H1 (cell line): ENCODE measurements at regions not wholly inside any gene's neighbourhood (a gene's known extent, or its start where the extent isn't known, plus 50 kb on each side); places are given as distances from the start of the nearest gene placed in this dataset.
A peak's percentile ranks its signal among the peaks of the same experiment; 100 is the strongest.

Experiments used
- CTCF ChIA-PET: fragments of 300-600 bp; sonication (Branson Sonifier 250); formaldehyde crosslinking; loops from one replicate; lab custom pipeline; 2021; ENCODE audit not compliant: partially characterized antibody; lab: Charles Lee
- POLR2A ChIA-PET: fragments of 300-600 bp; sonication (Branson Sonifier 250); formaldehyde crosslinking; loops from one replicate; lab custom pipeline; 2021; ENCODE audit warnings: inconsistent platforms; ENCODE audit not compliant: partially characterized antibody; lab: Charles Lee
- DNase-seq, 2 experiments: peaks; one replicate each; pipeline versions ENCODE4 v3.0.0 to v3.0.0-alpha.2; 2010 to 2022; ENCODE audit warnings: low spot score in 2 of 2, low read depth in 1 of 2, mixed read lengths in 1 of 2
- FAIRE-seq: peaks from 2 replicates; lab custom pipeline; 2011; peaks lifted over from hg19 to GRCh38; lab: Jason Lieb, UNC
- H2AFZ ChIP-seq: 2 replicates; pipeline ENCODE4 v1.8.1; 2012; ENCODE audit warnings: low read length, inconsistent platforms
- H2AK5ac ChIP-seq: 2 replicates; pipeline ENCODE4 v1.6.1; 2013; ENCODE audit warnings: low read depth, low read length
- H2BK120ac ChIP-seq: replicated peaks from 2 replicates; pipeline ENCODE3; 2013; ENCODE audit warnings: low read depth, low read length, inconsistent platforms
- H2BK12ac ChIP-seq: 2 replicates; pipeline ENCODE4 v1.6.1; 2013; ENCODE audit warnings: low read depth, low read length
- H2BK15ac ChIP-seq: 2 replicates; pipeline ENCODE4 v1.6.1; 2013; ENCODE audit warnings: low read length
- H2BK20ac ChIP-seq: 2 replicates; pipeline ENCODE4 v1.6.1; 2013; ENCODE audit warnings: low read length
- H2BK5ac ChIP-seq: 2 replicates; pipeline ENCODE4 v1.6.1; 2013; ENCODE audit warnings: low read depth, low read length
- H3K14ac ChIP-seq: 2 replicates; pipeline ENCODE4 v1.6.1; 2013; ENCODE audit warnings: inconsistent platforms; ENCODE audit not compliant: insufficient read length
- H3K18ac ChIP-seq: 2 replicates; pipeline ENCODE4 v1.6.1; 2013; ENCODE audit warnings: low read length; ENCODE audit errors: extremely low read depth
- H3K23ac ChIP-seq: 2 replicates; pipeline ENCODE4 v1.6.1; 2013; ENCODE audit warnings: inconsistent platforms; ENCODE audit not compliant: insufficient read length
- H3K23me2 ChIP-seq: 2 replicates; pipeline ENCODE4 v1.6.1; 2013; ENCODE audit warnings: low read depth, low read length
- H3K27ac ChIP-seq: 2 replicates; pipeline ENCODE4 v1.6.1; 2011; ENCODE audit warnings: low read depth, low read length, inconsistent platforms
- H3K27me3 ChIP-seq, 4 experiments: replicated peaks in 1 of 4; 1 replicate in 1 of 4; 2 replicates in 3 of 4; pipeline versions ENCODE4 v1.6.1 to v1.8.1; 2011 to 2013; ENCODE audit warnings: low read length in 3 of 4, mild to moderate bottlenecking in 3 of 4, inconsistent platforms in 2 of 4, mixed read lengths in 2 of 4, moderate library complexity in 1 of 4; ENCODE audit not compliant: control insufficient read depth in 3 of 4, insufficient read depth in 3 of 4; ENCODE audit errors: extremely low read depth in 1 of 4
- H3K36me3 ChIP-seq, 4 experiments: 2 replicates each; pipeline versions ENCODE4 v1.6.1 to v1.8.1; 2011 to 2013; ENCODE audit warnings: mild to moderate bottlenecking in 4 of 4, low read length in 3 of 4, moderate library complexity in 2 of 4, control low read depth in 1 of 4, inconsistent platforms in 1 of 4; ENCODE audit not compliant: insufficient read depth in 4 of 4, control insufficient read depth in 2 of 4
- H3K4ac ChIP-seq: replicated peaks from 2 replicates; pipeline ENCODE3; 2013; ENCODE audit warnings: low read length, low read depth, mixed read lengths, inconsistent platforms; ENCODE audit not compliant: insufficient read length
- H3K4me1 ChIP-seq, 4 experiments: replicated peaks in 1 of 4; 1 replicate in 1 of 4; 2 replicates in 3 of 4; pipeline versions ENCODE4 v1.6.1 to v1.8.1; 2011 to 2013; ENCODE audit warnings: low read length in 3 of 4, inconsistent platforms in 2 of 4, mixed read lengths in 1 of 4; ENCODE audit not compliant: insufficient read depth in 4 of 4, control insufficient read depth in 3 of 4
- H3K4me2 ChIP-seq, 2 experiments: 2 replicates each; pipeline versions ENCODE4 v1.6.1 to v1.8.1; 2011 to 2013; ENCODE audit warnings: low read depth in 2 of 2, low read length in 2 of 2, control low read depth in 1 of 2, inconsistent platforms in 1 of 2, mild to moderate bottlenecking in 1 of 2; ENCODE audit not compliant: insufficient read depth in 1 of 2
- H3K4me3 ChIP-seq, 4 experiments: fragments of 200-600, 300-600 bp in 1 of 4; sonication (generic), shearing (Covaris generic), sonication (Bioruptor Twin) in 1 of 4; 2 replicates each; pipeline versions ENCODE4 v1.5.1 to v1.8.1; 2011 to 2016; ENCODE audit warnings: low read length in 4 of 4, low read depth in 3 of 4, control low read depth in 2 of 4, inconsistent platforms in 2 of 4, mild to moderate bottlenecking in 2 of 4, mixed read lengths in 1 of 4, moderate library complexity in 1 of 4; ENCODE audit not compliant: insufficient read depth in 2 of 4; ENCODE audit errors: extremely low read depth in 1 of 4
- H3K56ac ChIP-seq: replicated peaks from 2 replicates; pipeline ENCODE3; 2013; ENCODE audit warnings: low read depth, mild to moderate bottlenecking, mixed read lengths, low read length, inconsistent platforms; ENCODE audit not compliant: insufficient read length
- H3K79me1 ChIP-seq: 2 replicates; pipeline ENCODE4 v1.6.1; 2013; ENCODE audit warnings: low read depth, low read length, control low read depth
- H3K79me2 ChIP-seq, 2 experiments: 2 replicates each; pipeline versions ENCODE4 v1.6.1 to v1.8.1; 2012 to 2013; ENCODE audit warnings: low read length in 2 of 2, mild to moderate bottlenecking in 2 of 2, inconsistent platforms in 1 of 2; ENCODE audit not compliant: insufficient read depth in 2 of 2, control insufficient read depth in 1 of 2
- H3K9ac ChIP-seq, 4 experiments: replicated peaks in 1 of 4; 1 replicate in 1 of 4; 2 replicates in 3 of 4; pipeline versions ENCODE4 v1.6.1 to v1.8.1; 2011 to 2013; ENCODE audit warnings: low read depth in 3 of 4, low read length in 3 of 4, control low read depth in 2 of 4, mild to moderate bottlenecking in 2 of 4, moderate library complexity in 2 of 4, inconsistent platforms in 1 of 4; ENCODE audit errors: extremely low read depth in 1 of 4
- H3K9me3 ChIP-seq, 2 experiments: 2 replicates each; pipeline versions ENCODE4 v1.6.1 to v1.8.1; 2012 to 2013; ENCODE audit warnings: mild to moderate bottlenecking in 2 of 2, moderate library complexity in 2 of 2, control low read depth in 1 of 2, inconsistent platforms in 1 of 2, low read depth in 1 of 2, low read length in 1 of 2, mixed read lengths in 1 of 2; ENCODE audit not compliant: insufficient read depth in 2 of 2
- H4K20me1 ChIP-seq, 2 experiments: replicated peaks in 1 of 2; 2 replicates each; pipeline versions ENCODE3 to v1.8.1; 2011 to 2013; ENCODE audit warnings: inconsistent platforms in 2 of 2, low read length in 2 of 2, mild to moderate bottlenecking in 1 of 2; ENCODE audit not compliant: insufficient read depth in 2 of 2, control insufficient read depth in 1 of 2
- H4K5ac ChIP-seq: 2 replicates; pipeline ENCODE4 v1.6.1; 2013; ENCODE audit warnings: low read length, low read depth, mixed read lengths, inconsistent platforms; ENCODE audit not compliant: insufficient read length
- H4K8ac ChIP-seq: 2 replicates; pipeline ENCODE4 v1.8.0; 2013; ENCODE audit warnings: mild to moderate bottlenecking, moderate library complexity, low read length, inconsistent platforms; ENCODE audit not compliant: insufficient read depth; ENCODE audit errors: extremely low read depth
- H4K91ac ChIP-seq: replicated peaks from 2 replicates; pipeline ENCODE3; 2013; ENCODE audit warnings: low read length, mixed read lengths, inconsistent platforms; ENCODE audit not compliant: insufficient read length
- BACH1 ChIP-seq: IDR thresholded peaks from 2 replicates; pipeline ENCODE4 v1.6.1; 2012; ENCODE audit warnings: low read length, improper control_type of control experiment
- CHD1 ChIP-seq: IDR thresholded peaks from 2 replicates; pipeline ENCODE4 v1.6.1; 2012; ENCODE audit warnings: low read depth, low read length, improper control_type of control experiment
- CHD2 ChIP-seq: IDR thresholded peaks from 2 replicates; pipeline ENCODE4 v1.6.1; 2012; ENCODE audit warnings: low read length, improper control_type of control experiment
- CTCF ChIP-seq, 3 experiments: IDR thresholded peaks; 1 replicate in 2 of 3; 2 replicates in 1 of 3; pipeline versions ENCODE4 v1.5.1 to v1.6.1; 2011; ENCODE audit warnings: low read length in 3 of 3, mild to moderate bottlenecking in 3 of 3, inconsistent platforms in 2 of 3, low read depth in 1 of 3, moderate library complexity in 1 of 3; ENCODE audit not compliant: insufficient read depth in 1 of 3; ENCODE audit errors: control extremely low read depth in 1 of 3
- SIX5 ChIP-seq: IDR thresholded peaks from 2 replicates; pipeline ENCODE4 v1.6.1; 2011; ENCODE audit warnings: mild to moderate bottlenecking, low read depth, low read length
- SUZ12 ChIP-seq: fragments of 200-600 bp; sonication (generic); IDR thresholded peaks from 2 replicates; pipeline ENCODE4 v1.6.1; 2012; ENCODE audit warnings: mild to moderate bottlenecking, inconsistent platforms, low read length, moderate library complexity, mixed read lengths
- WGBS, 2 experiments: shearing (Covaris generic) in 1 of 2; methylation state at CpG; one replicate each; pipeline versions ENCODE4 v1.1.6 to v1.1.7; 2013 to 2015; ENCODE audit warnings: low lambda C conversion rate in 2 of 2, mixed read lengths in 2 of 2, inconsistent platforms in 1 of 2, low coverage in 1 of 2, missing lambda C conversion rate in 1 of 2; ENCODE audit not compliant: insufficient replicate concordance in 2 of 2, insufficient coverage in 1 of 2, insufficient read length in 1 of 2; ENCODE audit errors: extremely low coverage in 1 of 2, missing lambda C conversion rate in 1 of 2; 5-methylcytosine and 5-hydroxymethylcytosine counted together

GRCh38 chr21:36606287-36606982 is 92.5 kb upstream of the SIM2 start:
- CTCF ChIA-PET = interaction anchor here (0.6 to 2.7 kb wide), 23 partner anchors 8 to 322 kb away, joined by 3 to 21 read pairs (median 3); no protein-coding TSS in a partner anchor

More at GRCh38 chr21:36606287-36606982, 92.5 kb upstream of the SIM2 start:
- no peak overlapping the region for H2BK20ac ChIP-seq
- peaks cover 0 to 4% of the 10 kb centered on the region in 2 experiments; a peak in 2 of 4 replicates for H3K9me3 ChIP-seq
- H2BK5ac ChIP-seq = no peak overlapping the region; the same call in 1 of the 2 replicates
- no peak overlapping the region for H2BK12ac ChIP-seq
- no peak overlapping the region for H4K8ac ChIP-seq
- no peaks in the 10 kb centered on the region for H3K23me2 ChIP-seq
- H3K4me1 ChIP-seq = no peaks in the 10 kb centered on the region; a peak in 1 of 7 replicates
- peak; percentile 4 to 53 (median 52); a peak in 2 of 4 replicates for TF ChIP-seq CTCF (IDR thresholded peaks at IDR 0.05; ENCODE audit: control extremely low read depth in 1 of 3, insufficient read depth in 1 of 3, low read depth in 1 of 3, low read length in 3 of 3)
- no peak for TF ChIP-seq CHD2
- no peak for TF ChIP-seq SIX5
- TF ChIP-seq CHD1 = no peak
- no peak for TF ChIP-seq BACH1
- TF ChIP-seq SUZ12 = no peak
- TF ChIP-seq, all 59 proteins: peak for 1
- no peak overlapping the region for H2AFZ ChIP-seq
- H3K27me3 ChIP-seq = no peaks in the 10 kb centered on the region
- no peak overlapping the region for H2AK5ac ChIP-seq
- no peak overlapping the region for H4K91ac ChIP-seq
- H4K20me1 ChIP-seq = no peaks in the 10 kb centered on the region
- no peak overlapping the region for H4K5ac ChIP-seq
- no peak overlapping the region for H3K4ac ChIP-seq
- no peaks in the 10 kb centered on the region for H3K36me3 ChIP-seq
- POLR2A ChIA-PET = no interaction called here
- 85% methylated on average over 19 of the region's 19 CpGs; no CpG with 5 or more reads in 1 of the 2 experiments for WGBS, 2 experiments
- no peak overlapping the region for H3K9ac ChIP-seq
- H3K14ac ChIP-seq = no peak overlapping the region
- H3K56ac ChIP-seq = no peak overlapping the region
- H3K4me2 ChIP-seq = no peak overlapping the region
- H2BK15ac ChIP-seq = no peak overlapping the region
- H3K79me2 ChIP-seq = no peaks in the 10 kb centered on the region
- H3K4me3 ChIP-seq = no peak overlapping the region
- no peak for FAIRE-seq
- H3K23ac ChIP-seq = no peak overlapping the region
- no peaks in the 10 kb centered on the region for H3K79me1 ChIP-seq
- no peak overlapping the region; the same call in 1 of the 2 replicates for H3K18ac ChIP-seq
- H3K27ac ChIP-seq = no peak overlapping the region
- no peak overlapping the region for H2BK120ac ChIP-seq
- DNase-seq = no peak
